BJ (cell line): ENCODE measurements at regions not wholly inside any gene's neighbourhood (a gene's known extent, or its start where the extent isn't known, plus 50 kb on each side); places are given as distances from the start of the nearest gene placed in this dataset.

Experiments used
- CTCF ChIA-PET: fragments of 350-600 bp; formaldehyde crosslinking; extraction: SDS; loops from one replicate; lab custom pipeline; 2021; ENCODE audit warnings: antibody characterized with exemption, inconsistent platforms; lab: Yijun Ruan, JAX
- POLR2A ChIA-PET: fragments of 300-600 bp; sonication (Branson Sonifier 250); formaldehyde crosslinking; extraction: SDS; loops from one replicate; lab custom pipeline; 2021; ENCODE audit warnings: antibody characterized with exemption; lab: Charles Lee
- DNase-seq: peaks from one replicate; pipeline ENCODE4 v3.0.0-alpha.2; 2011; ENCODE audit warnings: low read depth
- H3K27me3 ChIP-seq: 2 replicates; pipeline ENCODE4 v1.6.0; 2011; ENCODE audit warnings: low read length; ENCODE audit not compliant: control insufficient read depth, insufficient read depth
- H3K36me3 ChIP-seq: 2 replicates; pipeline ENCODE4 v1.5.1; 2011; ENCODE audit warnings: low read length; ENCODE audit not compliant: control insufficient read depth, insufficient read depth
- H3K4me3 ChIP-seq: 2 replicates; pipeline ENCODE4 v1.5.1; 2011; ENCODE audit warnings: low read depth, mild to moderate bottlenecking, control low read depth, low read length
- TF ChIP-seq, protein P1 (sequence below): IDR thresholded peaks from 2 replicates; pipeline ENCODE4 v1.5.1; 2011; ENCODE audit warnings: low read depth, mild to moderate bottlenecking, control low read depth, inconsistent platforms, low read length, moderate library complexity; ENCODE audit not compliant: insufficient read depth

DNA sequence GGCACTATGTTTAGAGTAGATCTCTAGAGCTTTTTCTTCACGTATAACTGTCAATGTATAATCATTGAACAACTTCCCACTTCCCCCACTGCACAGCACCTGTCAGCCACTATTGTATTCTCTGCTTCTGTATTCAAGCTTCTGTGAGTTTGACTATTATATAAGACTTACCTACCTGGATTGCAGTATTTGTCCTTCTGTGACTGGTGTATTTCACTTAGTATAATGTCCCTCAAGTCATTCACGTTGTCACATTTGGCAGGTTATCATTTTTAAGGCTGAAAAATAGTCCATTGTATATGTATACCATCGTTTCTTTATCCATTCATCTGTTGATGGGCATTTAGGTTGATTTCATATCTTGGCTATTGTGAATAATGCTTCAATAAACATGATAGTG is 969.5 kb upstream of the B3GALT2 start:
- no peak overlapping the region for H3K4me3 ChIP-seq
- ChIA-PET CTCF (no interaction called here), POLR2A (interaction anchor here (0.5 kb wide), 1 partner anchor 1681 kb away, joined by 3 read pairs; no protein-coding TSS in a partner anchor)
- TF ChIP-seq, protein P1, sequence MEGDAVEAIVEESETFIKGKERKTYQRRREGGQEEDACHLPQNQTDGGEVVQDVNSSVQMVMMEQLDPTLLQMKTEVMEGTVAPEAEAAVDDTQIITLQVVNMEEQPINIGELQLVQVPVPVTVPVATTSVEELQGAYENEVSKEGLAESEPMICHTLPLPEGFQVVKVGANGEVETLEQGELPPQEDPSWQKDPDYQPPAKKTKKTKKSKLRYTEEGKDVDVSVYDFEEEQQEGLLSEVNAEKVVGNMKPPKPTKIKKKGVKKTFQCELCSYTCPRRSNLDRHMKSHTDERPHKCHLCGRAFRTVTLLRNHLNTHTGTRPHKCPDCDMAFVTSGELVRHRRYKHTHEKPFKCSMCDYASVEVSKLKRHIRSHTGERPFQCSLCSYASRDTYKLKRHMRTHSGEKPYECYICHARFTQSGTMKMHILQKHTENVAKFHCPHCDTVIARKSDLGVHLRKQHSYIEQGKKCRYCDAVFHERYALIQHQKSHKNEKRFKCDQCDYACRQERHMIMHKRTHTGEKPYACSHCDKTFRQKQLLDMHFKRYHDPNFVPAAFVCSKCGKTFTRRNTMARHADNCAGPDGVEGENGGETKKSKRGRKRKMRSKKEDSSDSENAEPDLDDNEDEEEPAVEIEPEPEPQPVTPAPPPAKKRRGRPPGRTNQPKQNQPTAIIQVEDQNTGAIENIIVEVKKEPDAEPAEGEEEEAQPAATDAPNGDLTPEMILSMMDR = no peak
- no peaks in the 10 kb centered on the region for H3K27me3 ChIP-seq
- no peak for DNase-seq
- no peaks in the 10 kb centered on the region for H3K36me3 ChIP-seq

DNA sequence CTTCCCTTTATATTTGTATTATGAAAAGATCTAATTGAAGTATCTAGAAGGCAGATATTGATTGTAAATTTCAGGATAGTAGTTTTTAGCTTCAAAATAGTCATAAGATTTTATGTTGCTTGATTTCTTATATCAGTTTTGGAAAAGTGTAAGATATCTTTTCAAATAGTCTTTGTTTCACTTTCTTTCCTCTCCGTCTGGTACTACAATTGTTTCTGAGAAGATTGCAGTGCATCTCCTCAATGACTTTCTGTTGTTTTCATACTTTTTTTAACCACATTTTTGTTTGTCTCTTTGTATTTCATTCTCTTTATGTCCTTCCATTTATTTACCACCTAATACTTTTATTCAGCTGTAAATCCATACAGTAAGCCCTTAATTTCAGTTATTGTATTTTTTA is 964.6 kb upstream of the B3GALT2 start:
- no peak for DNase-seq
- no peaks in the 10 kb centered on the region for H3K27me3 ChIP-seq
- ChIA-PET CTCF (interaction anchor here (1.2 kb wide), 1 partner anchor 85 kb away, joined by 3 read pairs; no protein-coding TSS in a partner anchor), POLR2A (no interaction called here)
- H3K36me3 ChIP-seq = no peaks in the 10 kb centered on the region
- H3K4me3 ChIP-seq = no peak overlapping the region
- TF ChIP-seq, protein P1 = no peak

GRCh38 chr1:194150242-194150641 is 963.8 kb upstream of the B3GALT2 start:
- H3K4me3 ChIP-seq = no peak overlapping the region
- ChIA-PET CTCF (no interaction called here), POLR2A (no interaction called here)
- no peak for DNase-seq
- no peaks in the 10 kb centered on the region for H3K27me3 ChIP-seq
- TF ChIP-seq, protein P1 = no peak
- H3K36me3 ChIP-seq = no peaks in the 10 kb centered on the region

DNA sequence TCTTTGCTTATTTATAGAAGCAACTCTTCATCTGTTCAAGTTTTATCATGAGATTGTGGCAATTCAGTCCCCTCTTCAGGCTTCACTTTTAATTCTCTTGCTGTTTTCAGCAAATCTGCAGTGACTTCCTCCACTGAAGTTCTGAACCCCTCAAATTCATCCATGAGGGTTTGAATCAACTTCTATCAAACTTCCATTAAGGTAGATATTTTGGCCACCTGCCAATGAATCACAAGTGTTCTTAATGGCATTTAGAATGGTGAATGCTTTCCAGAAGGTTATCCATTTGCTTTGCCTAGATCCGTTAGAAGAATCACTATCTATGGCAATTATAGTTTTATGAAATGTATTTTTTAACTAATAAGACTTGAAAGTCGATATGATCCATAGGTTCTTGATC is 946.7 kb upstream of the B3GALT2 start:
- TF ChIP-seq, protein P1 = no peak
- DNase-seq = no peak
- ChIA-PET POLR2A (no interaction called here), CTCF (no interaction called here)
- H3K4me3 ChIP-seq = no peak overlapping the region
- no peaks in the 10 kb centered on the region for H3K27me3 ChIP-seq
- no peaks in the 10 kb centered on the region for H3K36me3 ChIP-seq

- Histone ChIP-seq H3K27me3 (no peaks in the 10 kb centered on the region), H3K4me3 (no peak overlapping the region), H3K36me3 (no peaks in the 10 kb centered on the region)
- DNase-seq = no peak
- TF ChIP-seq, protein P1 = no peak
- ChIA-PET POLR2A (no interaction called here), CTCF (no interaction called here)
These were observed 931.7 kb upstream of the B3GALT2 start for GRCh38 chr1:194118086-194118485.
